AG09319 (cell line): ENCODE measurements at regions not wholly inside any gene's neighbourhood (a gene's known extent, or its start where the extent isn't known, plus 50 kb on each side); places are given as distances from the start of the nearest gene placed in this dataset.

ENCODE experiments used
- DNase-seq: peaks from one replicate; pipeline ENCODE4 v3.0.0-alpha.2; 2010; ENCODE audit warnings: low read depth; ENCODE audit errors: extremely low read depth
- CTCF ChIP-seq: IDR thresholded peaks from 2 replicates; pipeline ENCODE4 v1.5.1; 2011; ENCODE audit warnings: low read depth, mild to moderate bottlenecking, inconsistent platforms, low read length, moderate library complexity

GRCh38 chrX:40303256-40304077 lies 205.7 kb upstream of the BCOR start:
- no peak for DNase-seq
- no peak for TF ChIP-seq CTCF

- DNase-seq, result no peak
- no peak for TF ChIP-seq CTCF
Measured at GRCh38 chrX:40300286-40300890, 202.6 kb upstream of the BCOR start.

- TF ChIP-seq CTCF, result no peak
- DNase-seq, result no peak
Measured at GRCh38 chrX:40299641-40300046, 201.9 kb upstream of the BCOR start.

- TF ChIP-seq CTCF, result peak; percentile 27
- no peak for DNase-seq
Measured at GRCh38 chrX:40298572-40299479, 201.1 kb upstream of the BCOR start.

- no peak for TF ChIP-seq CTCF
- no peak for DNase-seq
Measured at GRCh38 chrX:40298069-40298468, 200.3 kb upstream of the BCOR start.

GRCh38 chrX:40291553-40291952 lies 193.8 kb upstream of the BCOR start:
- TF ChIP-seq CTCF, result no peak
- DNase-seq, result no peak
